Body of pancreas (tissue), 4 donors: ENCODE measurements at regions not wholly inside any gene's neighbourhood (a gene's known extent, or its start where the extent isn't known, plus 50 kb on each side); places are given as distances from the start of the nearest gene placed in this dataset.

Source experiments
- CTCF ChIP-seq, 7 experiments: fragments of 450-650 bp in 4 of 7; fragments of 200-600 bp in 3 of 7; sonication (generic) in 3 of 7; IDR thresholded peaks; one replicate each; pipeline ENCODE4 v1.5.1; 2016 to 2019; ENCODE audit warnings: antibody characterized with exemption in 7 of 7
- POLR2A ChIP-seq, 3 donors: fragments of 450-650 bp; IDR thresholded peaks; one replicate each; pipeline ENCODE4 v1.6.1; 2016; ENCODE audit warnings: antibody characterized with exemption in 3 of 3, mild to moderate bottlenecking in 2 of 3

GRCh38 chr3:99468918-99469317, 169.5 kb upstream of the COL8A1 start:
- TF ChIP-seq CTCF (IDR thresholded peaks at IDR 0.05) = no peak
- no peak for TF ChIP-seq POLR2A (IDR thresholded peaks at IDR 0.05)
